A673 (cell line): ENCODE measurements at regions not wholly inside any gene's neighbourhood (a gene's known extent, or its start where the extent isn't known, plus 50 kb on each side); places are given as distances from the start of the nearest gene placed in this dataset.

ENCODE experiments used
- BruUV-seq: library from RNA; stranded (reverse); fragments of 400-500 nt; replicated peaks from 2 replicates; lab custom pipeline; 2021; lab: Mats Ljungman, UMichigan
- CTCF ChIA-PET: fragments of 300-600 bp; sonication (Branson Sonifier 250); formaldehyde crosslinking; loops from one replicate; lab custom pipeline; 2022; ENCODE audit warnings: antibody characterized with exemption; lab: Charles Lee
- POLR2A ChIA-PET: fragments of 300-600 bp; sonication (Branson Sonifier 250); formaldehyde crosslinking; loops from one replicate; lab custom pipeline; 2022; ENCODE audit warnings: antibody characterized with exemption; ENCODE audit not compliant: low non-redundant PET; lab: Charles Lee
- DNase-seq: peaks from one replicate; pipeline ENCODE4 v3.0.0-alpha.2; 2015; ENCODE audit warnings: low spot score
- H3K27ac ChIP-seq: fragments of 200-600 bp; sonication (generic); 2 replicates; pipeline ENCODE4 v1.5.1; 2016; ENCODE audit warnings: mixed run types, low read depth, mild to moderate bottlenecking, mixed read lengths, antibody characterized with exemption, low read length; ENCODE audit not compliant: poor library complexity, severe bottlenecking
- H3K27me3 ChIP-seq: fragments of 200-600 bp; sonication (generic); replicated peaks from 2 replicates; pipeline ENCODE4 v1.6.1; 2017; ENCODE audit warnings: mixed run types, low read depth, mild to moderate bottlenecking, mixed read lengths, antibody characterized with exemption, low read length; ENCODE audit not compliant: insufficient read depth, poor library complexity
- H3K36me3 ChIP-seq: fragments of 200-600 bp; sonication (generic); 2 replicates; pipeline ENCODE4 v1.6.1; 2016; ENCODE audit warnings: mixed run types, mild to moderate bottlenecking, mixed read lengths, antibody characterized with exemption, low read length; ENCODE audit not compliant: insufficient read depth, poor library complexity, severe bottlenecking
- H3K4me1 ChIP-seq: fragments of 200-600 bp; sonication (generic); 2 replicates; pipeline ENCODE4 v1.6.1; 2017; ENCODE audit warnings: mixed run types, mild to moderate bottlenecking, mixed read lengths, antibody characterized with exemption, low read length; ENCODE audit not compliant: insufficient read depth, poor library complexity, severe bottlenecking
- H3K4me3 ChIP-seq: fragments of 200-600 bp; sonication (generic); 2 replicates; pipeline ENCODE4 v1.5.1; 2016; ENCODE audit warnings: low read depth, mixed run types, mild to moderate bottlenecking, mixed read lengths, low read length; ENCODE audit not compliant: poor library complexity, severe bottlenecking
- H3K9me3 ChIP-seq: fragments of 200-600 bp; sonication (generic); 2 replicates; pipeline ENCODE4 v1.6.1; 2016; ENCODE audit warnings: mixed run types, low read depth, mild to moderate bottlenecking, mixed read lengths, antibody characterized with exemption, low read length; ENCODE audit not compliant: poor library complexity, severe bottlenecking
- EZH2 ChIP-seq: fragments of 200-600 bp; sonication (generic); IDR thresholded peaks from 2 replicates; pipeline ENCODE4 v1.6.1; 2017; ENCODE audit warnings: borderline replicate concordance, low read depth, mild to moderate bottlenecking, mixed read lengths, antibody characterized with exemption, low read length; ENCODE audit not compliant: poor library complexity, severe bottlenecking
- intact Hi-C: fragments of 100-400 bp; cut with micrococcal nuclease; formaldehyde crosslinking; loops from one replicate; pipeline ENCODE4 v1.10.0; 2022; ENCODE audit not compliant: unreplicated experiment
- TF ChIP-seq, protein P1 (sequence below): fragments of 300-800, 200-600 bp; sonication (generic); conservative IDR thresholded peaks from 2 replicates; pipeline ENCODE4 v1.5.1; 2017; ENCODE audit warnings: low read depth, mild to moderate bottlenecking, antibody characterized with exemption, low read length, moderate library complexity, mixed read lengths

- Histone ChIP-seq H3K4me1 (no peaks in the 10 kb centered on the region), H3K27ac (no peak overlapping the region), H3K36me3 (no peaks in the 10 kb centered on the region), H3K27me3 (peaks cover 4% of the 10 kb centered on the region), H3K9me3 (no peaks in the 10 kb centered on the region), H3K4me3 (no peak overlapping the region)
- no TSS peak for BruUV-seq
- ChIA-PET CTCF (no interaction called here), POLR2A (no interaction called here)
- TF ChIP-seq, protein P1, sequence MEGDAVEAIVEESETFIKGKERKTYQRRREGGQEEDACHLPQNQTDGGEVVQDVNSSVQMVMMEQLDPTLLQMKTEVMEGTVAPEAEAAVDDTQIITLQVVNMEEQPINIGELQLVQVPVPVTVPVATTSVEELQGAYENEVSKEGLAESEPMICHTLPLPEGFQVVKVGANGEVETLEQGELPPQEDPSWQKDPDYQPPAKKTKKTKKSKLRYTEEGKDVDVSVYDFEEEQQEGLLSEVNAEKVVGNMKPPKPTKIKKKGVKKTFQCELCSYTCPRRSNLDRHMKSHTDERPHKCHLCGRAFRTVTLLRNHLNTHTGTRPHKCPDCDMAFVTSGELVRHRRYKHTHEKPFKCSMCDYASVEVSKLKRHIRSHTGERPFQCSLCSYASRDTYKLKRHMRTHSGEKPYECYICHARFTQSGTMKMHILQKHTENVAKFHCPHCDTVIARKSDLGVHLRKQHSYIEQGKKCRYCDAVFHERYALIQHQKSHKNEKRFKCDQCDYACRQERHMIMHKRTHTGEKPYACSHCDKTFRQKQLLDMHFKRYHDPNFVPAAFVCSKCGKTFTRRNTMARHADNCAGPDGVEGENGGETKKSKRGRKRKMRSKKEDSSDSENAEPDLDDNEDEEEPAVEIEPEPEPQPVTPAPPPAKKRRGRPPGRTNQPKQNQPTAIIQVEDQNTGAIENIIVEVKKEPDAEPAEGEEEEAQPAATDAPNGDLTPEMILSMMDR = no peak
- intact Hi-C loops = no loop called here
- no peak for DNase-seq
These were observed 527.5 kb downstream of the RFC3 start for GRCh38 chr13:34345258-34345965.

- Histone ChIP-seq H3K4me1 (no peaks in the 10 kb centered on the region), H3K27ac (no peak overlapping the region), H3K27me3 (peaks cover 4% of the 10 kb centered on the region), H3K9me3 (no peaks in the 10 kb centered on the region), H3K36me3 (no peaks in the 10 kb centered on the region), H3K4me3 (no peak overlapping the region)
- no peak for DNase-seq
- ChIA-PET POLR2A (no interaction called here), CTCF (no interaction called here)
- intact Hi-C loops = no loop called here
- no TSS peak for BruUV-seq
- no peak for TF ChIP-seq EZH2
- TF ChIP-seq, protein P1 = no peak
These were observed 528.7 kb downstream of the RFC3 start for GRCh38 chr13:34346626-34347025.

DNA sequence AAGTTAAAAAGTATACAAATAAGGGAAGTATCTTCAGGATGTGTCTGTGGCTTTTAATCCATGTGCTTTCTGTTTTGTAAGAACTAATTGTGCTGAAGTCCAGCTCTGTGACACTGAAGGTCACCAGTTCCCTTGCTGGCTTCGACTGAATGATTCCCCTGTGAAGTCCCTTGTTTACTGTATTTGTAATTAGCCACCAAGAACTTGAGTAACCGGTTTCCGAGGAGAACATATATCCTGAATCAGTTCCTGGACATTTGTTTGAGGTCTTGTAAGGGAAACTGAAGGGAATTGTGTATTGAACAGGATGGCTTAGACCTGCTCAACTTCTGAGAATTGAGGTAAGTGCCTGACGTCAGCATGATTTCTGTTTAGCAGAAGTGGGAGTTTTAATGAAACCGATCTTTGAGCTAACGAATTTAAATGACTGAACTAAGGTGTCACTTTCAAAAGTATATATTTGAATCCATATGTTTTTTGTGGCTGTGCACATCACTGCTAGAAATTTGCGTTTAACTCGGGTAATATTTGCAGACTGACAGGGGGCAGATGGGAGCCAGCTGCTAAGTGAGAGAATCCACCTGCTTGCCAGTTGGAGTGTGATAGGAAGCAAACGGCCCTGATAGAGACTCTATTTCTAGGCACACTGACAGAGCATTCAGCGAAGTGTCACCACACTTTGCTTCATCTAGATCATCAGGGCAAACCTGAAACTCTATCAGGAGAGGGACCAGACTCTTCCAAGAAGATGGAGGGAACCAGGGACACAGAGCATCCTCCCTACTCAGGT, 530.0 kb downstream of the RFC3 start:
- intact Hi-C loops = no loop called here
- CTCF ChIA-PET = no interaction called here

More for the DNA sequence above, 530.0 kb downstream of the RFC3 start:
- no TSS peak for BruUV-seq
- no peaks in the 10 kb centered on the region for H3K4me1 ChIP-seq
- TF ChIP-seq, protein P1 = no peak
- TF ChIP-seq EZH2 = no peak
- no peak for DNase-seq
- H3K36me3 ChIP-seq = no peaks in the 10 kb centered on the region
- H3K27ac ChIP-seq = no peak overlapping the region
- peaks cover 4% of the 10 kb centered on the region for H3K27me3 ChIP-seq
- POLR2A ChIA-PET = no interaction called here
- H3K4me3 ChIP-seq = no peak overlapping the region
- H3K9me3 ChIP-seq = no peaks in the 10 kb centered on the region
